ENCODE measurements at regions not wholly inside any gene's neighbourhood (a gene's known extent, or its start where the extent isn't known, plus 50 kb on each side); places are given as distances from the start of the nearest gene placed in this dataset.
A peak's percentile ranks its signal among the peaks of the same experiment; 100 is the strongest.

- no peak for TF ChIP-seq CTCF (IDR thresholded peaks at IDR 0.05; ENCODE audit: extremely low read depth, low read depth, low read length)
- H3K4me2 ChIP-seq (ENCODE audit: insufficient read depth, low read length): no peak overlapping the region
- no peak overlapping the region for H2AFZ ChIP-seq (ENCODE audit: low read length)
- no peak overlapping the region for H3K4me3 ChIP-seq (ENCODE audit: insufficient read depth, low read length)
- H3K4me1 ChIP-seq (ENCODE audit: insufficient read depth, low read length): no peaks in the 10 kb centered on the region
- no peak for DNase-seq (ENCODE audit: insufficient read length, low spot score, missing footprints)
- no peaks in the 10 kb centered on the region for H3K9me3 ChIP-seq (ENCODE audit: low read depth, low read length)
- no peak overlapping the region for H3K27ac ChIP-seq (ENCODE audit: low read depth, low read length)
- H3K27me3 ChIP-seq (ENCODE audit: insufficient read depth, low read length): no peaks in the 10 kb centered on the region
- H4K20me1 ChIP-seq (ENCODE audit: insufficient read depth, low read length): no peaks in the 10 kb centered on the region
- no peaks in the 10 kb centered on the region for H3K79me2 ChIP-seq (ENCODE audit: insufficient read depth, low read length)
- H3K36me3 ChIP-seq (ENCODE audit: insufficient read depth, low read length): no peaks in the 10 kb centered on the region
Measured at GRCh38 chr15:48021336-48022086, 99.3 kb upstream of the SLC24A5 start.

- Histone ChIP-seq H3K4me1 (ENCODE audit: insufficient read depth, low read length) (no peaks in the 10 kb centered on the region), H3K36me3 (ENCODE audit: insufficient read depth, low read length) (no peaks in the 10 kb centered on the region), H3K9me3 (ENCODE audit: low read depth, low read length) (no peaks in the 10 kb centered on the region), H3K4me3 (ENCODE audit: insufficient read depth, low read length) (no peak overlapping the region), H2AFZ (ENCODE audit: low read length) (no peak overlapping the region), H3K4me2 (ENCODE audit: insufficient read depth, low read length) (no peak overlapping the region), H3K79me2 (ENCODE audit: insufficient read depth, low read length) (no peaks in the 10 kb centered on the region), H3K27me3 (ENCODE audit: insufficient read depth, low read length) (no peaks in the 10 kb centered on the region), H4K20me1 (ENCODE audit: insufficient read depth, low read length) (no peaks in the 10 kb centered on the region), H3K27ac (ENCODE audit: low read depth, low read length) (no peak overlapping the region)
- DNase-seq (ENCODE audit: insufficient read length, low spot score, missing footprints): no peak
- peak; percentile 9 for TF ChIP-seq CTCF (IDR thresholded peaks at IDR 0.05; ENCODE audit: extremely low read depth, low read depth, low read length)
Measured at GRCh38 chr15:48025118-48025517, 95.7 kb upstream of the SLC24A5 start.

GRCh38 chr15:48028712-48029111 is 92.1 kb upstream of the SLC24A5 start:
- no peak for DNase-seq (ENCODE audit: insufficient read length, low spot score, missing footprints)
- Histone ChIP-seq H3K4me2 (ENCODE audit: insufficient read depth, low read length) (no peak overlapping the region), H4K20me1 (ENCODE audit: insufficient read depth, low read length) (no peaks in the 10 kb centered on the region), H3K79me2 (ENCODE audit: insufficient read depth, low read length) (no peaks in the 10 kb centered on the region), H3K36me3 (ENCODE audit: insufficient read depth, low read length) (no peaks in the 10 kb centered on the region), H3K4me3 (ENCODE audit: insufficient read depth, low read length) (no peak overlapping the region), H3K27me3 (ENCODE audit: insufficient read depth, low read length) (no peaks in the 10 kb centered on the region), H3K4me1 (ENCODE audit: insufficient read depth, low read length) (no peaks in the 10 kb centered on the region), H3K27ac (ENCODE audit: low read depth, low read length) (no peak overlapping the region), H2AFZ (ENCODE audit: low read length) (no peak overlapping the region), H3K9me3 (ENCODE audit: low read depth, low read length) (no peaks in the 10 kb centered on the region)
- no peak for TF ChIP-seq CTCF (IDR thresholded peaks at IDR 0.05; ENCODE audit: extremely low read depth, low read depth, low read length)

GRCh38 chr15:48029642-48030041 is 91.1 kb upstream of the SLC24A5 start:
- H3K36me3 ChIP-seq (ENCODE audit: insufficient read depth, low read length): no peaks in the 10 kb centered on the region
- H3K4me1 ChIP-seq (ENCODE audit: insufficient read depth, low read length): no peaks in the 10 kb centered on the region
- no peak overlapping the region for H3K27ac ChIP-seq (ENCODE audit: low read depth, low read length)
- H3K4me3 ChIP-seq (ENCODE audit: insufficient read depth, low read length): no peak overlapping the region
- H3K4me2 ChIP-seq (ENCODE audit: insufficient read depth, low read length): no peak overlapping the region
- no peaks in the 10 kb centered on the region for H3K9me3 ChIP-seq (ENCODE audit: low read depth, low read length)
- no peaks in the 10 kb centered on the region for H3K27me3 ChIP-seq (ENCODE audit: insufficient read depth, low read length)
- no peak for DNase-seq (ENCODE audit: insufficient read length, low spot score, missing footprints)
- H2AFZ ChIP-seq (ENCODE audit: low read length): no peak overlapping the region
- H4K20me1 ChIP-seq (ENCODE audit: insufficient read depth, low read length): no peaks in the 10 kb centered on the region
- no peak for TF ChIP-seq CTCF (IDR thresholded peaks at IDR 0.05; ENCODE audit: extremely low read depth, low read depth, low read length)
- no peaks in the 10 kb centered on the region for H3K79me2 ChIP-seq (ENCODE audit: insufficient read depth, low read length)

Measured in osteoblast (primary cell).